Mucosa of descending colon (tissue), 3 donors: ENCODE measurements at regions not wholly inside any gene's neighbourhood (a gene's known extent, or its start where the extent isn't known, plus 50 kb on each side); places are given as distances from the start of the nearest gene placed in this dataset.

Experiments
- ATAC-seq: fragments of 200-7000 bp; cut with Tn5 transposase; one replicate; pipeline ENCODE4 v1.9.1; 2020; ENCODE audit warnings: mild to moderate bottlenecking, moderate library complexity
- DNase-seq, 3 donors: peaks; one replicate each; pipeline ENCODE4 v3.0.0-alpha.2; 2020
- H3K36me3 ChIP-seq: fragments of 200-600 bp; one replicate; pipeline ENCODE4 v1.8.0; 2021; ENCODE audit warnings: low read depth, mild to moderate bottlenecking
- H3K4me1 ChIP-seq: fragments of 200-600 bp; one replicate; pipeline ENCODE4 v1.8.0; 2021; ENCODE audit warnings: low read depth, mild to moderate bottlenecking
- H3K4me3 ChIP-seq: fragments of 200-600 bp; one replicate; pipeline ENCODE4 v1.8.0; 2021; ENCODE audit warnings: mild to moderate bottlenecking
- H3K9me3 ChIP-seq: fragments of 200-600 bp; one replicate; pipeline ENCODE4 v1.8.0; 2021; ENCODE audit warnings: mild to moderate bottlenecking
- intact Hi-C, 2 donors: fragments of 100-400 bp; cut with DNase I in 1 of 2; cut with micrococcal nuclease in 1 of 2; formaldehyde crosslinking; loops; one replicate each; pipeline versions ENCODE4 v1.11.0 to v1.11.1; 2022; cut with DNase I, micrococcal nuclease
- TF ChIP-seq, protein P1 (sequence below): fragments of 200-600 bp; IDR thresholded peaks from one replicate; pipeline ENCODE4 v1.8.0; 2022; ENCODE audit warnings: antibody characterized with exemption, mild to moderate bottlenecking
- donor health status: DM: no; HTN: no; CAD: no; lungs with moderate emphysema.
- donor health status: DM: no; HTN: no; CAD: no.
- donor health status: DM: no; HTN: yes; CAD: no.

- ATAC-seq, result no peak
- Histone ChIP-seq H3K36me3 (no peaks in the 10 kb centered on the region), H3K4me1 (no peaks in the 10 kb centered on the region), H3K4me3 (no peak overlapping the region), H3K9me3 (no peaks in the 10 kb centered on the region)
- no peak for DNase-seq
- intact Hi-C loops, result no loop called here
- TF ChIP-seq, protein P1, sequence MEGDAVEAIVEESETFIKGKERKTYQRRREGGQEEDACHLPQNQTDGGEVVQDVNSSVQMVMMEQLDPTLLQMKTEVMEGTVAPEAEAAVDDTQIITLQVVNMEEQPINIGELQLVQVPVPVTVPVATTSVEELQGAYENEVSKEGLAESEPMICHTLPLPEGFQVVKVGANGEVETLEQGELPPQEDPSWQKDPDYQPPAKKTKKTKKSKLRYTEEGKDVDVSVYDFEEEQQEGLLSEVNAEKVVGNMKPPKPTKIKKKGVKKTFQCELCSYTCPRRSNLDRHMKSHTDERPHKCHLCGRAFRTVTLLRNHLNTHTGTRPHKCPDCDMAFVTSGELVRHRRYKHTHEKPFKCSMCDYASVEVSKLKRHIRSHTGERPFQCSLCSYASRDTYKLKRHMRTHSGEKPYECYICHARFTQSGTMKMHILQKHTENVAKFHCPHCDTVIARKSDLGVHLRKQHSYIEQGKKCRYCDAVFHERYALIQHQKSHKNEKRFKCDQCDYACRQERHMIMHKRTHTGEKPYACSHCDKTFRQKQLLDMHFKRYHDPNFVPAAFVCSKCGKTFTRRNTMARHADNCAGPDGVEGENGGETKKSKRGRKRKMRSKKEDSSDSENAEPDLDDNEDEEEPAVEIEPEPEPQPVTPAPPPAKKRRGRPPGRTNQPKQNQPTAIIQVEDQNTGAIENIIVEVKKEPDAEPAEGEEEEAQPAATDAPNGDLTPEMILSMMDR, result no peak
These were observed 113.8 kb upstream of the THSD7B start for GRCh38 chr2:136651456-136652010.

DNA sequence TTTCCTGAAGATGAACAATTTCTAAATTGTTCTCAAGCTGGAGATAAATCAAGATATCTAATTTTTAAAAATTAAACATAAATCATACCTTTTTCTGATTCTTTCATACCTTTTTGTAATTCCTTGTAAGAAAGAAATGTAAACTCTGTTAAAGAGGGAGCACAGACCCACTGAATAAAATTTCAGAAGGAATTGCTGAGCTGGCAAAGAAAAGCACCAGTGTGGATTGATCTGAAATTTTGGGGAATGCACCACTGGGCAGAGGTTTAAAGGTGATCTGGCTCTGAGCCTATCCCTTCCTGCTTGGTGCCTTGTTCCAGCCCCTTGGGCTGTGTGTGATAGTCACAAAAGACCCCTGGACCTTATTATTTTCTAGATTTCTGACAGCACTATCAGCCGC is 118.3 kb upstream of the THSD7B start:
- no peaks in the 10 kb centered on the region for H3K36me3 ChIP-seq
- intact Hi-C loops, result no loop called here
- H3K4me1 ChIP-seq, result no peaks in the 10 kb centered on the region
- H3K4me3 ChIP-seq, result no peak overlapping the region
- no peaks in the 10 kb centered on the region for H3K9me3 ChIP-seq
- TF ChIP-seq, protein P1, result no peak
- DNase-seq (no peak), ATAC-seq (no peak)

GRCh38 chr2:136645236-136645828 is 120.0 kb upstream of the THSD7B start:
- intact Hi-C loops, result no loop called here
- no peaks in the 10 kb centered on the region for H3K9me3 ChIP-seq
- ATAC-seq (no peak), DNase-seq (no peak)
- TF ChIP-seq, protein P1, result no peak
- H3K4me3 ChIP-seq, result no peak overlapping the region
- H3K36me3 ChIP-seq, result no peaks in the 10 kb centered on the region
- no peaks in the 10 kb centered on the region for H3K4me1 ChIP-seq

DNA sequence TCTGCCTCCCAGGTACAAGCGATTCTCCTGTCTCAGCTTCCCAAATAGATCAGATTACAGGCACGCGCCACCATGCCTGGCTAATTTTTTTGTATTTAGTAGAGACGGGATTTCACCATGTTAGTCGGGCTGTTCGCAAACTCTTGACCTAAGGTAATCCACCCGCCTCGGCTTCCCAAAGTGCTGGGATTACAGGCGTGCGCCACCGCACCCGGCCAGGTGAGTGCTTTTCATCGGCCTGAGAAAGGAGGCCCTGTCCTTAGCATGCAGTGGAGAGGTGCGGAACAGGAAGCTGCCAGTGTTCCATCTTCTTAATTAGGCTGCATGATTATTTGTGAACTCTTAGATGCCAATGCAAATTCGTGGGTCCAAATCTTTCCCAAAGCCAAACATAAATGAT is 125.7 kb upstream of the THSD7B start:
- Histone ChIP-seq H3K4me3 (no peak overlapping the region), H3K9me3 (no peaks in the 10 kb centered on the region), H3K4me1 (no peaks in the 10 kb centered on the region), H3K36me3 (no peaks in the 10 kb centered on the region)
- ATAC-seq, result no peak
- DNase-seq, result no peak
- TF ChIP-seq, protein P1, result no peak
- intact Hi-C loops, result no loop called here

GRCh38 chr2:136638193-136638592 is 127.2 kb upstream of the THSD7B start:
- Histone ChIP-seq H3K4me1 (no peaks in the 10 kb centered on the region), H3K4me3 (no peak overlapping the region), H3K36me3 (no peaks in the 10 kb centered on the region), H3K9me3 (no peaks in the 10 kb centered on the region)
- DNase-seq (no peak), ATAC-seq (no peak)
- intact Hi-C loops, result no loop called here
- TF ChIP-seq, protein P1, result no peak

GRCh38 chr2:136637402-136637801 is 127.9 kb upstream of the THSD7B start:
- Histone ChIP-seq H3K9me3 (no peaks in the 10 kb centered on the region), H3K36me3 (no peaks in the 10 kb centered on the region), H3K4me1 (no peaks in the 10 kb centered on the region), H3K4me3 (no peak overlapping the region)
- TF ChIP-seq, protein P1, result no peak
- DNase-seq (no peak), ATAC-seq (no peak)
- intact Hi-C loops, result no loop called here
